ENCODE measurements at regions not wholly inside any gene's neighbourhood (a gene's known extent, or its start where the extent isn't known, plus 50 kb on each side); places are given as distances from the start of the nearest gene placed in this dataset.

GRCh38 chr2:116490511-116491145 is 1323.9 kb upstream of the DDX18 start:
- H3K27ac ChIP-seq = no peak overlapping the region
- DNase-seq (ENCODE audit: low spot score in 2 of 2) = no peak

GRCh38 chr2:116491292-116491691 is 1323.2 kb upstream of the DDX18 start:
- no peak for DNase-seq (ENCODE audit: low spot score in 2 of 2)
- no peaks in the 10 kb centered on the region for H3K36me3 ChIP-seq
- peaks cover 0 to 3% of the 10 kb centered on the region in 2 donors for H3K9me3 ChIP-seq
- H3K27me3 ChIP-seq = no peaks in the 10 kb centered on the region
- H3K4me3 ChIP-seq = no peak overlapping the region
- H3K27ac ChIP-seq = no peak overlapping the region
- TF ChIP-seq CTCF (IDR thresholded peaks at IDR 0.05) (no peak), POLR2A (IDR thresholded peaks at IDR 0.05) (no peak), POLR2AphosphoS5 (IDR thresholded peaks at IDR 0.05) (no peak)
- H3K4me1 ChIP-seq = no peaks in the 10 kb centered on the region
- intact Hi-C loops (cut with DNase I; ENCODE audit: low total_unique reads) = no loop called here

More at GRCh38 chr2:116490511-116491145, 1323.9 kb upstream of the DDX18 start:
- H3K4me3 ChIP-seq = no peak overlapping the region
- intact Hi-C loops (cut with DNase I; ENCODE audit: low total_unique reads) = no loop called here
- H3K27me3 ChIP-seq = no peaks in the 10 kb centered on the region
- TF ChIP-seq CTCF (IDR thresholded peaks at IDR 0.05) (no peak), POLR2AphosphoS5 (IDR thresholded peaks at IDR 0.05) (no peak), POLR2A (IDR thresholded peaks at IDR 0.05) (no peak)
- peaks cover 0 to 10% of the 10 kb centered on the region in 2 donors for H3K9me3 ChIP-seq
- H3K4me1 ChIP-seq = no peaks in the 10 kb centered on the region
- H3K36me3 ChIP-seq = no peaks in the 10 kb centered on the region

- Histone ChIP-seq H3K4me1 (no peaks in the 10 kb centered on the region), H3K4me3 (no peak overlapping the region), H3K27ac (no peak overlapping the region), H3K27me3 (no peaks in the 10 kb centered on the region), H3K9me3 (no peaks in the 10 kb centered on the region), H3K36me3 (no peaks in the 10 kb centered on the region)
- intact Hi-C loops (cut with DNase I; ENCODE audit: low total_unique reads) = no loop called here
- TF ChIP-seq CTCF (IDR thresholded peaks at IDR 0.05) = no peak
- no peak for TF ChIP-seq POLR2A (IDR thresholded peaks at IDR 0.05)
- no peak for TF ChIP-seq POLR2AphosphoS5 (IDR thresholded peaks at IDR 0.05)
- DNase-seq (ENCODE audit: low spot score in 2 of 2) = no peak
Measured at GRCh38 chr2:116499389-116499788, 1315.1 kb upstream of the DDX18 start.

GRCh38 chr2:116510117-116510671 is 1304.3 kb upstream of the DDX18 start:
- no peak for DNase-seq (ENCODE audit: low spot score in 2 of 2)
- no peaks in the 10 kb centered on the region for H3K36me3 ChIP-seq
- no peaks in the 10 kb centered on the region for H3K4me1 ChIP-seq
- TF ChIP-seq CTCF (IDR thresholded peaks at IDR 0.05) (no peak), POLR2A (IDR thresholded peaks at IDR 0.05) (no peak), POLR2AphosphoS5 (IDR thresholded peaks at IDR 0.05) (no peak)
- no peak overlapping the region for H3K4me3 ChIP-seq
- H3K27me3 ChIP-seq = no peaks in the 10 kb centered on the region
- intact Hi-C loops (cut with DNase I; ENCODE audit: low total_unique reads) = no loop called here
- H3K9me3 ChIP-seq = no peaks in the 10 kb centered on the region
- no peak overlapping the region for H3K27ac ChIP-seq

- Histone ChIP-seq H3K4me1 (no peaks in the 10 kb centered on the region), H3K4me3 (no peak overlapping the region), H3K27me3 (no peaks in the 10 kb centered on the region), H3K9me3 (no peaks in the 10 kb centered on the region), H3K36me3 (no peaks in the 10 kb centered on the region), H3K27ac (no peak overlapping the region)
- no peak for DNase-seq (ENCODE audit: low spot score in 2 of 2)
- intact Hi-C loops (cut with DNase I; ENCODE audit: low total_unique reads) = no loop called here
- TF ChIP-seq POLR2AphosphoS5 (IDR thresholded peaks at IDR 0.05) = no peak
Measured at GRCh38 chr2:116511426-116511825, 1303.1 kb upstream of the DDX18 start.

Measured in breast epithelium (tissue), 4 donors.